GM10248 (cell line): ENCODE measurements at regions not wholly inside any gene's neighbourhood (a gene's known extent, or its start where the extent isn't known, plus 50 kb on each side); places are given as distances from the start of the nearest gene placed in this dataset.

Experiments
- CTCF ChIA-PET: fragments of 300-600 bp; sonication (Branson Sonifier 250); formaldehyde crosslinking; extraction: SDS; loops from one replicate; lab custom pipeline; 2021; ENCODE audit warnings: antibody characterized with exemption; lab: Yijun Ruan, JAX
- POLR2A ChIA-PET: fragments of 350-650 bp; sonication (Branson Sonifier 250); formaldehyde crosslinking; extraction: SDS; loops from one replicate; lab custom pipeline; 2020; ENCODE audit warnings: antibody characterized with exemption; lab: Yijun Ruan, JAX
- DNase-seq: peaks from one replicate; pipeline ENCODE4 v3.0.0; 2012; ENCODE audit errors: extremely low spot score
- CTCF ChIP-seq: IDR thresholded peaks from 2 replicates; pipeline ENCODE4 v1.5.1; 2012; ENCODE audit warnings: mild to moderate bottlenecking, low read depth; ENCODE audit errors: extremely low read depth, missing control alignments, control extremely low read depth

GRCh38 chr12:75784591-75784990 is 247.0 kb downstream of the PHLDA1 start:
- ChIA-PET CTCF (interaction anchor here (1.1 to 2.1 kb wide), 3 partner anchors 10 to 19 kb away, joined by 3 to 6 read pairs (median 6); no protein-coding TSS in a partner anchor), POLR2A (no interaction called here)
- TF ChIP-seq CTCF, result no peak
- DNase-seq, result no peak

- ChIA-PET POLR2A (no interaction called here), CTCF (interaction anchor here (1.2 to 2.1 kb wide), 5 partner anchors 10 to 44 kb away, joined by 3 to 6 read pairs (median 5); no protein-coding TSS in a partner anchor)
- no peak for DNase-seq
- TF ChIP-seq CTCF, result no peak
Measured at GRCh38 chr12:75783093-75783877, 248.3 kb downstream of the PHLDA1 start.

GRCh38 chr12:75782069-75782581 is 249.5 kb downstream of the PHLDA1 start:
- ChIA-PET CTCF (interaction anchor here (1.3 to 1.5 kb wide), 2 partner anchors 8 to 43 kb away, joined by 3 to 5 read pairs; no protein-coding TSS in a partner anchor), POLR2A (no interaction called here)
- no peak for DNase-seq
- TF ChIP-seq CTCF, result no peak

- no peak for TF ChIP-seq CTCF
- no peak for DNase-seq
- POLR2A ChIA-PET, result no interaction called here
- CTCF ChIA-PET, result interaction anchor here (1.5 to 2.2 kb wide), 3 partner anchors 8 to 42 kb away, joined by 3 to 7 read pairs (median 5); no protein-coding TSS in a partner anchor
Measured at GRCh38 chr12:75781532-75782046, 250.0 kb downstream of the PHLDA1 start.

GRCh38 chr12:75779891-75780496 is 251.6 kb downstream of the PHLDA1 start:
- TF ChIP-seq CTCF, result no peak
- ChIA-PET POLR2A (no interaction called here), CTCF (interaction anchor here (1.5 to 2.2 kb wide), 2 partner anchors 10 to 35 kb away, joined by 5 to 7 read pairs; no protein-coding TSS in a partner anchor)
- no peak for DNase-seq
